Activated CD8-positive, alpha-beta T cell treated with anti-CD3 and anti-CD28 coated beads, Interleukin-2, amount 10 ng/mL, durations not matched to agents 7 days and 5 days (primary cell): ENCODE measurements at regions not wholly inside any gene's neighbourhood (a gene's known extent, or its start where the extent isn't known, plus 50 kb on each side); places are given as distances from the start of the nearest gene placed in this dataset.

Source experiments
- ATAC-seq: fragments of 150-1000 bp; cut with Tn5 transposase; one replicate; pipeline ENCODE4 v1.10.0; 2021; ENCODE audit warnings: moderate library complexity
- CTCF ChIA-PET: fragments of 350-600 bp; sonication (Branson Sonifier 250); formaldehyde crosslinking; loops from one replicate; lab custom pipeline; 2021; ENCODE audit warnings: antibody characterized with exemption; lab: Charles Lee
- POLR2A ChIA-PET: fragments of 350-600 bp; sonication (Branson Sonifier 250); formaldehyde crosslinking; loops from one replicate; lab custom pipeline; 2021; ENCODE audit warnings: antibody characterized with exemption; lab: Charles Lee
- DNase-seq: peaks from one replicate; pipeline ENCODE4 v3.0.0-alpha.2; 2020
- H3K27ac Mint-ChIP-seq: one replicate; pipeline ENCODE4 v1.8.0; 2021; ENCODE audit warnings: mild to moderate bottlenecking, mixed read lengths
- H3K27me3 Mint-ChIP-seq: one replicate; pipeline ENCODE4 v1.8.0; 2021; ENCODE audit warnings: low read depth, mixed read lengths
- H3K36me3 Mint-ChIP-seq: one replicate; pipeline ENCODE4 v1.8.0; 2021; ENCODE audit warnings: low read depth, mixed read lengths
- H3K4me1 Mint-ChIP-seq: one replicate; pipeline ENCODE4 v1.8.0; 2021; ENCODE audit warnings: low read depth, mixed read lengths
- H3K4me3 Mint-ChIP-seq: one replicate; pipeline ENCODE4 v1.8.0; 2021; ENCODE audit warnings: mild to moderate bottlenecking, mixed read lengths
- H3K9me3 Mint-ChIP-seq: one replicate; pipeline ENCODE4 v1.8.0; 2022; ENCODE audit warnings: mixed read lengths; ENCODE audit not compliant: insufficient read depth

- H3K9me3 Mint-ChIP-seq, result no peaks in the 10 kb centered on the region
- H3K27me3 Mint-ChIP-seq, result peaks cover 53% of the 10 kb centered on the region
- DNase-seq, result no peak
- no peak for ATAC-seq
- ChIA-PET CTCF (no interaction called here), POLR2A (no interaction called here)
- no peak overlapping the region for H3K4me3 Mint-ChIP-seq
- no peak overlapping the region for H3K27ac Mint-ChIP-seq
- H3K4me1 Mint-ChIP-seq, result no peaks in the 10 kb centered on the region
- H3K36me3 Mint-ChIP-seq, result no peaks in the 10 kb centered on the region
Measured at GRCh38 chr15:31544361-31544760, 217.7 kb downstream of the KLF13 start.

GRCh38 chr15:31545257-31545656 is 218.6 kb downstream of the KLF13 start:
- Mint-ChIP-seq H3K27ac (no peak overlapping the region), H3K4me3 (no peak overlapping the region), H3K9me3 (no peaks in the 10 kb centered on the region), H3K4me1 (no peaks in the 10 kb centered on the region), H3K36me3 (no peaks in the 10 kb centered on the region), H3K27me3 (peaks cover 45% of the 10 kb centered on the region)
- DNase-seq (no peak), ATAC-seq (no peak)
- ChIA-PET CTCF (no interaction called here), POLR2A (no interaction called here)

GRCh38 chr15:31550211-31550977 is 223.8 kb downstream of the KLF13 start:
- no peaks in the 10 kb centered on the region for H3K36me3 Mint-ChIP-seq
- ATAC-seq, result no peak
- ChIA-PET CTCF (no interaction called here), POLR2A (no interaction called here)
- H3K27ac Mint-ChIP-seq, result no peak overlapping the region
- DNase-seq, result no peak
- H3K27me3 Mint-ChIP-seq, result peaks cover 12% of the 10 kb centered on the region
- no peaks in the 10 kb centered on the region for H3K9me3 Mint-ChIP-seq
- H3K4me1 Mint-ChIP-seq, result peaks cover 2% of the 10 kb centered on the region
- no peak overlapping the region for H3K4me3 Mint-ChIP-seq

- DNase-seq (no peak), ATAC-seq (no peak)
- Mint-ChIP-seq H3K27me3 (peaks cover 9% of the 10 kb centered on the region), H3K4me1 (peaks cover 2% of the 10 kb centered on the region), H3K27ac (no peak overlapping the region), H3K9me3 (no peaks in the 10 kb centered on the region), H3K36me3 (no peaks in the 10 kb centered on the region), H3K4me3 (no peak overlapping the region)
- ChIA-PET CTCF (no interaction called here), POLR2A (no interaction called here)
Measured at GRCh38 chr15:31551323-31551722, 224.7 kb downstream of the KLF13 start.

- H3K4me1 Mint-ChIP-seq, result peaks cover 2% of the 10 kb centered on the region
- H3K4me3 Mint-ChIP-seq, result no peak overlapping the region
- H3K9me3 Mint-ChIP-seq, result no peaks in the 10 kb centered on the region
- CTCF ChIA-PET, result no interaction called here
- H3K27me3 Mint-ChIP-seq, result peaks cover 4% of the 10 kb centered on the region
- ATAC-seq (no peak), DNase-seq (no peak)
- H3K27ac Mint-ChIP-seq, result no peak overlapping the region
- no peaks in the 10 kb centered on the region for H3K36me3 Mint-ChIP-seq
- POLR2A ChIA-PET, result no interaction called here
Measured at GRCh38 chr15:31552482-31553099, 226.0 kb downstream of the KLF13 start.

- CTCF ChIA-PET, result no interaction called here
- H3K27me3 Mint-ChIP-seq, result no peaks in the 10 kb centered on the region
- H3K4me1 Mint-ChIP-seq, result peaks cover 2% of the 10 kb centered on the region
- DNase-seq (no peak), ATAC-seq (no peak)
- POLR2A ChIA-PET, result no interaction called here
- no peak overlapping the region for H3K27ac Mint-ChIP-seq
- no peaks in the 10 kb centered on the region for H3K9me3 Mint-ChIP-seq
- no peaks in the 10 kb centered on the region for H3K36me3 Mint-ChIP-seq
- no peak overlapping the region for H3K4me3 Mint-ChIP-seq
Measured at GRCh38 chr15:31554261-31554660, 227.6 kb downstream of the KLF13 start.

- ChIA-PET CTCF (no interaction called here), POLR2A (no interaction called here)
- ATAC-seq, result no peak
Measured at GRCh38 chr15:31555022-31555421, 228.4 kb downstream of the KLF13 start.

GRCh38 chr15:31556494-31557150 is 230.0 kb downstream of the KLF13 start:
- no peak overlapping the region for H3K4me3 Mint-ChIP-seq
- CTCF ChIA-PET, result no interaction called here

More at GRCh38 chr15:31555022-31555421, 228.4 kb downstream of the KLF13 start:
- no peak for DNase-seq
- Mint-ChIP-seq H3K9me3 (no peaks in the 10 kb centered on the region), H3K36me3 (no peaks in the 10 kb centered on the region), H3K4me3 (no peak overlapping the region), H3K4me1 (peaks cover 2% of the 10 kb centered on the region), H3K27me3 (no peaks in the 10 kb centered on the region), H3K27ac (no peak overlapping the region)

GRCh38 chr15:31557899-31558298 is 231.3 kb downstream of the KLF13 start:
- CTCF ChIA-PET, result no interaction called here

More at GRCh38 chr15:31556494-31557150, 230.0 kb downstream of the KLF13 start:
- H3K27ac Mint-ChIP-seq, result no peak overlapping the region
- POLR2A ChIA-PET, result no interaction called here
- no peaks in the 10 kb centered on the region for H3K4me1 Mint-ChIP-seq
- ATAC-seq (no peak), DNase-seq (no peak)
- H3K9me3 Mint-ChIP-seq, result no peaks in the 10 kb centered on the region
- no peaks in the 10 kb centered on the region for H3K36me3 Mint-ChIP-seq
- no peaks in the 10 kb centered on the region for H3K27me3 Mint-ChIP-seq

GRCh38 chr15:31558840-31559239 is 232.2 kb downstream of the KLF13 start:
- ChIA-PET POLR2A (no interaction called here), CTCF (no interaction called here)
- DNase-seq, result no peak
- Mint-ChIP-seq H3K27ac (no peak overlapping the region), H3K9me3 (no peaks in the 10 kb centered on the region), H3K4me3 (no peak overlapping the region), H3K36me3 (no peaks in the 10 kb centered on the region), H3K27me3 (no peaks in the 10 kb centered on the region), H3K4me1 (no peaks in the 10 kb centered on the region)
- no peak for ATAC-seq

More at GRCh38 chr15:31557899-31558298, 231.3 kb downstream of the KLF13 start:
- Mint-ChIP-seq H3K9me3 (no peaks in the 10 kb centered on the region), H3K27ac (no peak overlapping the region), H3K36me3 (no peaks in the 10 kb centered on the region), H3K27me3 (no peaks in the 10 kb centered on the region), H3K4me1 (no peaks in the 10 kb centered on the region), H3K4me3 (no peak overlapping the region)
- no peak for ATAC-seq
- no peak for DNase-seq
- POLR2A ChIA-PET, result no interaction called here

- ChIA-PET CTCF (no interaction called here), POLR2A (no interaction called here)
- no peak overlapping the region for H3K4me3 Mint-ChIP-seq
- no peaks in the 10 kb centered on the region for H3K9me3 Mint-ChIP-seq
- H3K4me1 Mint-ChIP-seq, result no peaks in the 10 kb centered on the region
- H3K36me3 Mint-ChIP-seq, result no peaks in the 10 kb centered on the region
- H3K27ac Mint-ChIP-seq, result no peak overlapping the region
- ATAC-seq (no peak), DNase-seq (no peak)
- H3K27me3 Mint-ChIP-seq, result no peaks in the 10 kb centered on the region
Measured at GRCh38 chr15:31559786-31560185, 233.2 kb downstream of the KLF13 start.

- Mint-ChIP-seq H3K36me3 (no peaks in the 10 kb centered on the region), H3K4me1 (no peaks in the 10 kb centered on the region), H3K9me3 (no peaks in the 10 kb centered on the region), H3K4me3 (no peak overlapping the region), H3K27ac (no peak overlapping the region), H3K27me3 (no peaks in the 10 kb centered on the region)
- ATAC-seq (no peak), DNase-seq (no peak)
- POLR2A ChIA-PET, result no interaction called here
- CTCF ChIA-PET, result no interaction called here
Measured at GRCh38 chr15:31560643-31561042, 234.0 kb downstream of the KLF13 start.
